ENCODE measurements at regions not wholly inside any gene's neighbourhood (a gene's known extent, or its start where the extent isn't known, plus 50 kb on each side); places are given as distances from the start of the nearest gene placed in this dataset.

DNA sequence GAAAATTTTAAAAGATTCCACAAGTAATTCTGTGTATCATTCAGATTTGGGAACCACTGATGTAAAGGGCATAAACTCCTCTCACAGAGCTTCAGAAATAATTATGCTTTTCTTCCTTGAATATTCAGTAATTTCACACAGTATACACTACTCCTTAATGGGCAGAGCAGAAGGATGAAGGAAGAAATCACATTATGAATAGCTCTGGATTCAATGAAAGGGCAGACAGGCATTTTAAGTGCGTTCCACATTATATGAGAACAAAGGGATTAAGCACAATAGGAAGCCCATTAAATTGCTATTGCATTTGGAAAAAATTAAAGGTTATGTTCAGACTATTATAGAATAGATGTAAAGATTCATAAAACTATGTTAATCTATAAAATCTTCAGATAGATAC, 142.6 kb downstream of the PDHA2 start:
- no peak for TF ChIP-seq CTCF (IDR thresholded peaks at IDR 0.05)
- no peak for TF ChIP-seq POLR2A (IDR thresholded peaks at IDR 0.05)
